ENCODE measurements at regions not wholly inside any gene's neighbourhood (a gene's known extent, or its start where the extent isn't known, plus 50 kb on each side); places are given as distances from the start of the nearest gene placed in this dataset.
"Not testable (repeated sequence)": the region's sequence is repeated elsewhere in the genome, so short reads cannot be mapped to it uniquely, and the experiment has no call there.

DNA sequence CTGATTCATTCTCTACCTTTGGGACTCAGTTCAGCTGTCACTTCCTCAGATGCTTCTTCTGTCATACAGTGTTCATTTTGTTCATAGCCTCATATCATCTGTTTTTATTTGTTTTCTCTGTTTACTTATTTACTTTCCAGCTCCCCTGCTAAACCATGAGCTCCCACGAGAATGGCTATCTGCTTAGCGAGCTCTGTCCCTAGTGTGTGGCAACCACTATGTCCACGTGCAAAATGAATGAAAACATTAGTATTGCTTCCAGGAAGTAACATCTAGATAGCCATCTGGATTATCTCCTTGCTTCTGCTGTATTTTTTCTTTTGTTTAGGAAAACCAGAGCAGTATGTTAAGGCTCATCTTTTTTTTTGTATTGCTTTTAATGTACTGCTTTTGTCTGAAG lies 417.0 kb upstream of the SLC35B3 start:
- no peak for DNase-seq (ENCODE audit: low spot score)

DNA sequence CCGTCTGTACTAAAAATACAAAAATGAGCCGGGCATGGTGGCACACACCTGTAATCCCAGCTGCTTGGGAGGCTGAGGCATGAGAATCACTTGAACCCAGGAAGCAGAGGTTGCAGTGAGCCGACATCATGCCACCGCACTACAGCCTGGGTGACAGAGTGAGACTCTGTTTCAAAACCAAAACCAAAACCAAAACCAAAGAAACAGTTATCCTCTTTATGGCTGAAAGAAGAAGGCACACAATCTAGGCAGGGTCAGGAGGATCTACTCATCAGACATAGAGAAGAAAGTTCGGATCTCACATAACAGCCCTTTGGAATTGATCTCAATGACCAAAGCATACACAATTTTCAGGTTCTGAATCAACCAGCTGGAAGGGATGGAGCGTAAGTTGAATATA lies 411.3 kb upstream of the SLC35B3 start:
- DNase-seq (ENCODE audit: low spot score) = not testable (repeated sequence)

DNA sequence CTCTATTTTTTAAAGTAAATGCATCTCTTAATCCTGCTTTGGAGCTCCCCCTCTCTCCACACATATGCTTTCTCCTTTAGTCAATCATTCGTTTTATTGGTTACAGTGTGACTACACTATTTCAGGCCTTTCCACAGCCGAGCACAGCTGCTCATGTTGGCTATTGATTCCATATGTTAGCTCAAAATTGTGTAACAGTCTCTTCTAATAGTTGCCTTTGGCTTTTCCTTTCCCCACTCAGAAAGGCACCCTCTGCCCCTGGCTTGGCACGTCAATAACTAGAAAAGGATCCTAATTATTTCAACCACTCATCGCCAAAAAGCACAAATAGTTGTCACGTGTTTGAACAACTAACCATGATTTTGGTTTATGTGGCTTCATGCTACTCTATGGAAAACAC lies 410.3 kb upstream of the SLC35B3 start:
- no peak for DNase-seq (ENCODE audit: low spot score)

DNA sequence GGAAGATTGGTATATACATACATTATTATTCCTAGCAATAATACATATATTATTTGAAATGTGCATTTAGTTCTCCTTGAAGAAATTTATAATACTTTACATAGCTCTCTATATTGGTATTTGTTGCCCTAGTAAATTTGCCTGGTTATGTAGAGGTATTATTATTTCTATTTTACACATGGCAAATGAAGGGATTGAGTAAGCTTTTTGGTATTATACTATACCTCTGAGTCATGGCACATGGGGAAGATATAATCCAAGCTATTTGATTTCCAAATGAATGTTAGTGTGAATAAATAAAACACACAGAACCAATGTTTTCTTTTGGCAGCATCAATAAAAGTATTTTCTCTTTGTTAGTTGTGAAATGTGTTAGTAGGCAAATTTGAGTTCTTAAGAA lies 409.6 kb upstream of the SLC35B3 start:
- no peak for DNase-seq (ENCODE audit: low spot score)

DNA sequence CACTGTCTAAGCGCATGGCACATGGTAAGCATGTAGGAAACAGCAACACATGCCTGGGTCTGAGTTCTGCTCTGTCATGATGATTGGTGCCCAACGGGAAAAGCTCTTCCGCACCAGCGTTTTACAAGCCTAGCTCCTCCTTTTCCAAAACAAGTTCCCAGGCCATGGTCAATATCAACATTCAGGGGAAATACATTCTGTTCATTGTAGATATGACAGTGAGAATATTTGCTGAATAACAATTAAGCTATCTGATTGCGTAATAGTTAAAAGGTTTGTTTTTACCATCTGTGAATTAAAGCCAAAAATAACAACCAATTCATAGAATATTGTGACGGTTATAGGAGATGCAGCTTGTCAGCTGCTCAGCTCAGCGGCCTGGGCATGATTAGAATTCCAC lies 404.3 kb upstream of the SLC35B3 start:
- no peak for DNase-seq (ENCODE audit: low spot score)

DNA sequence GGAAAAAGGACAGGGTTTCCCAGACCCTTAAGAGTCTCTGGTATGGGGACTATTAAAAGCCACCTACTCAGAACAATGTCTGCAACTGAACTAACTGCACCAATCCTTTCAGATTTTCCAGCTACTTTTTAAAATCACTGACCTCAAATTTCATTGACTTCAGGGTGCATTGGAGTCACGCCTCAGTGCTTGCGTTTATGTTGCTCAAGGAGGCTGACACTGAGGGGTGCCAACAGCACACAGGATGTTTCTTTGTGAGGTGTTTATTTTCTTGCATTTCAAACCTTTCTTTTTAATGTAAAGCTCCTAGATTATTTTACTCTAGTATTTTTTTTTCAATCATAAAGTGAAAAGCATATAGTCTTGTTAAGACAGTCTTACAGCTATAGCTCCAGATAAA lies 402.0 kb upstream of the SLC35B3 start:
- DNase-seq (ENCODE audit: low spot score) = no peak

DNA sequence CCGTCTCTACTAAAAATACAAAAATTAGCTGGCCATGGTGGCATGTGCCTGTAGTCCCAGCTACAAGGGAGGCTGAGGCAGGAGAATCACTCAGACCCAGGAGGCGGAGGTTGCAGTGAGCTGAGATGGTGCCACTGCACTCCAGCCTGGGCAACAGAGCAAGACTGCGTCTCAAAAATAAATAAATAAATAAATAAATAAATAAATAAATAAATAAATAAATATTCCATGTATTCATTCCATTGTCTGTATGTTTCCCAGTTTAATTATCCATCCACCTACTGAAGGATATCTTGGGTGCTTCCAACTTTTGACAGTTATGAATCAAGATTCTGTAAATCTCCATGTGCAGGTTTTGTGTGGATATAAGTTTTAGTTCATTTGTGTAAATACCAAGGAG lies 397.4 kb upstream of the SLC35B3 start:
- DNase-seq (ENCODE audit: low spot score) = not testable (repeated sequence)

DNA sequence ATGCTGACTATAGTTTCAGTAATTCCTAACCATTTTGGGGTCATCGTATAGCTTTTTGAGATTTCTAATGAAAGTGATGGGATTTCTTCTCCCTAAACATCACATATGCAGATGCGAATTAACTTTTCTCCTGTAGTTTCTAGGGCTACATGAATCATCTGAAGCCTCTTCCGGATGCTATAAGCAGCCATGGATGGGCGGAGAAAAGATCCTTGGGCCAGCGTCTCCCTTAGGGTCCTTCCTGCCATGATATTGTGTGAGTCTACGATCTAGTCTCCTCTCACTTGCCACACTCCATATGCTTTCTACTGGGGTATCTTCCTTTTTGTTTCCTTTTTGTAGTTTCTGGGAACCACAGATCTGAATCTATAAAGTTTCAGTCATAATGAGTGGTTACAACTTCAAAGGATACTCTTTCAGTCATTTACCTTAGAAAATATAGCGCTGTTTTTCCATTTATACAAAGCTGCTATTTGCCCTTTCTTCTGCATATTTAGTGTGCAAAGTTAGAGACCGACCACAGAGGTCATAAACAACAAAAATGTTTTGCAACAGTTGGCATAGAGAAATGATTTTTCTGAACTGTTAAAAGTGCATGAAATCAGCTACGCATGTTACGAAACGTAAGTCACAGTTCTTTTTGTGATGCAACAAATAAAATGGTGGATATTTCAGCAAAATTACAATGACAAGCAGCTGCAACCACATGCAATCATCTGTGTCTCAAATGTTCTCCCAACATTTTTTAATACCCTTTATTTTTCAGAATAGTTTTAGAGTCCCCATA lies 396.2 kb upstream of the SLC35B3 start:
- DNase-seq (ENCODE audit: low spot score) = no peak

DNA sequence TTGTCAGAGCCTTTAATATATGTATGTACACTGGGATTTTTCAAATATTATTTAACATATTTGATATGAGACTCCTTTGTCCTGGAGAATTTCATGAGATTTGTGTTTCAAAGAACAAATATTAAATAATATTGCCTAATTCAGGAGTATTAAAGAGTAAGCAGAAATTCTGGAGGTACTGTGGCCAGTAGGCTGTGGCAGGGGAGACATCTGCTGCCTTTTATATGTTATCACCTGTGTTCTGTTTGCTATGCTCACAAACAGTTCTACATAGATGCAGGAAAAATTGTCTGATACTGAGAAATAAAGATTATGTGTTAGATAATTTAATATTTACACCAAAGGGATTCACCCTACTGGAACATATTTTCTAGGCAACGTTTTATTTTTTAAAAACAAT lies 395.4 kb upstream of the SLC35B3 start:
- no peak for DNase-seq (ENCODE audit: low spot score)

DNA sequence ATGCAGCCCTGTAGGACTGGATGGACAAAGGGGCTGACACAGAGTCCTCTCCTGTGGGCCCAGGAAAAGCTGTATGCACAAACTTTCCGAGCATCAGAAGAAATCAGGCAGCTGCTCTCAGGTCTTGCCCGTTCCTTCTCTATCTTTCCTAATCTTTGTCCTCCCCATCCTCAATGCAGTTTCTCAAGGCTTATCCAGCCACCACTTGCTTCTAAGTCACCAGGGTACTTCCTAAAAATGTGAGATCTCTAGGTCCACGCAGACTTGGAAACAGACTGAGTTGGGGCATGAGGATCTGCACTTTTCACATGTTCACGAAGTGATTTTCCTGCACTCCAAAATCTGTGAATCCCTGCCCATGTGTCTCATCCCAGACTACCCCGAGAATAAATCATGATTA lies 394.5 kb upstream of the SLC35B3 start:
- no peak for DNase-seq (ENCODE audit: low spot score)

DNA sequence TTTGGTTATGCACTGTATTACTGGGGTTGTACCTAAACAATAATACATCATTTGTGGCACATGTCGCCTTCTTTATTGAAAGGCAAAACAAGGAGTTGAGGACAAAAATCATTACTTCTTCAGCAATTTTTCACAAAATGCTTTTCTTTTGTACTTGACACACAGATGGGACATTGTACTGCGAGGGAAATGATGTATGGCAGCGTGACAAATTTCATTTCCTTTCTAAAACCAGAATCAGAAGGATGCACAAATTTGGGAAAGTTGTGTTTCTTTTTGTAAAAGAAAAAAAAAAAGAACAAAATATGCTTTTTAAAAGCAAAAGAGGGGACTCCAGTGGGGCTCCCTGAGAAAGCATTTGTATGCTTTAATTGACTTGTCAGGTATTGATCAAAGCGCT lies 394.0 kb upstream of the SLC35B3 start:
- no peak for DNase-seq (ENCODE audit: low spot score)

DNA sequence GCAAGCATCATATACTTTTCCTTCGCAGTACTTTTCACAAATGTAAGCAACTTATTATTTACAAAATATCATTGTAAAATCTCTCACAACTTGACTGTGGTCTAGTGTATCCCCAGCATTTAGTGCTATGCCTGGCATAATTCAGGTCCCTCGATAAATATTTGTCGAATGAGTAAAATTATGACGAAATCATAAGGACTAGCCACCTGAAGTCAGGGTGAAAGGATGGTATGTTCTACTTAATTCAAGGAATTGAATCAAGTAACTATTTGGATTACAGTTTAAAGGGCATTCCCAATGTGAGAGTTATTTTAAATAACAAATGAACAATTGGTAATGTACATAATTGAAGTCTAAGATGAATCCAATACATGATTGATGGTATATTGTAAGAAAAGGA lies 393.0 kb upstream of the SLC35B3 start:
- no peak for DNase-seq (ENCODE audit: low spot score)

DNA sequence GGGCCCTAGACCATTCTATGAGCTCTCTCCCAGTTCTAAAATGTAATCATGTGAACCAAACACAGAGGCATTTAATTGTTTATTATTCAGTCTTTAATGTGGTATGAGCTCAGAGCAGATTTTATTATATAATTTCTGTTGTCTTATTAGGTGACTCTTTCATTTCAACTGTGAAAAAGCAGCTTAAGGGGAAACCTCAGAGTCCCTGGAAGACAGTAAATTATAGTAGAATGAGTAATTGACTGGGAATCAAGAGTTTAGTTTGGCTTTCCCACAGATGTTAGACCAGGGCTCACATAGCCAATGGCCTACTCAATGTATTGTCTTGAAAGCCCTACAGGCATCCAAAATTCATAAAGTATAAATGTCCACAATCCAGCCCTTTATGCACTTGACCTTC lies 390.4 kb upstream of the SLC35B3 start:
- DNase-seq (ENCODE audit: low spot score) = no peak

DNA sequence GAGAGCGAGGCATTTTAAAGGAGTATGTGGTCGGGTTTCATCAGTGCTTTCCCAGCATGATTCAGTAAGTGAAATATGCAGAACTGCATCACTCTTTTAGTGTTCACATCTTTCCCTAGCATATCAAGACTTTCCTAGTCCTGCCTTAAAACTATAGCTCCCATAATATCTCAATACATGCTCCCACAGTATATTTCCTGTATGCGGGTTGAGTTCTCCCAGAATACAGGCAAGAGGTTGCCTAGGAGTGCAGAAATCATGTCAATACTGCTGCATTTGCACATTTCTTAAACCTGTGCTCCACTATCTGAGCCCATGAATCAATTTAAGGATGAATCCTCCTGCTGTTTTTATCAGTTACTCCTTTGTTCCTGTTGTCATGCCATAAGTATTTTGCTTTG lies 386.6 kb upstream of the SLC35B3 start:
- DNase-seq (ENCODE audit: low spot score) = no peak

DNA sequence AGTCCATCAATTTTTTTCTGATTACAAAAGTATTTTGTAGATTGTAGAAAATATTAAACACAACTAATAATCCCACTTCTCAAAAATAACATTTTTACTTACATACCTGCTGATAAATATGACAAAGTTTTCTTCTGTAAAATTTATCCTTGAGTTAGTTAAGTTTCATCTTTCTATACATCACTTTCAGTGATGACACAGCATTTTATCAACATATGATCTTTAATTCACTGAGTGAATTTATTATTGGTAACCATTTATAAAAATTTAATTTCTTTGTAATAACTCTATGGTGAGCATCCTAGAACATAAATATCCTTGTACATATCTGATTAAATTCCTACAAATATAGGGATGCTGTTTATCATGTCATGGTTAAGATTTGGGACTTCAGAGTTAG lies 385.0 kb upstream of the SLC35B3 start:
- DNase-seq (ENCODE audit: low spot score) = no peak

DNA sequence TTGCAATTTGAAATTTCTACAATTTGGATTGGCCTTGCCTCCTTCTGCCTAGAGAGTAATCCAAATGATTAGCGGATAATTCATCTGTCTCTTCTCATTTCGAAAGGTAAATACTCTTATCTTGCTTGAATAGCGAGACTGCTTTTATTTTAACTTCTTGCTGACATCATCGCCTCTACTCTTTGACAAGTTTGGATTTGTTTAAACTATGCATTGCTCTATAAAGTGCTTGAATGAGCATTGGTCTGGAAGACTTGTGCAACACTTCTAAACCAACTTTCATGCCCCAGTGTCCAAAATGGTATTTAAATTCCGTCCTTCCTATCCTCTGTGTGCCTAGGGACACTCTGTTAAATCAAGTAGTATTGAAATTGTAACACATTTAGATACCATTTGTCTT lies 384.1 kb upstream of the SLC35B3 start:
- DNase-seq (ENCODE audit: low spot score) = no peak

DNA sequence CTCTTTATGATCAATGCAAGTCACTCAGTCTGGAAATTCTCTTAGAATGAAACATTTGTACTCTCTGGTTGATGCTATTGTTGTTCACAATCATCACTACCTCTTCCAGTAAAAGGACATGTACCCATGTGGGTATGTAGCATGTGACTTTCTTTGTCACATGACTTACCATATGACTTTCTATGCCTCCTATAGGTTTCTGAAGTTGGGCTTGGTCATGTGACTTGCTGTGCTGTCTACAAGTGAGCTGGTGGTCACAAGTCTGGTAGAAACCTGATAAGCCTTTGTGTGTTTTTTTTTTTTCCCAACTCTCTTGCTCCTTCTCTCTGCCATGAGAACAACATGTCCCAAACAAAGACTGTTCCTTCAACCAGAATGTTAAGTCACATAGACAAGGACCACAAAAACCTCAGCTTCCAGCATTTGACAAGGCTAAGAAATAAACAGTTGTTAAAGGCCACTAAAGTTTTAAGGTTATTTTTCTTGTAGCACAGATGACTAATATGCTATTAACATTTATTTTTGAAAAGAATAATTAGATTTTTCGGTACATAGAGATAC lies 379.2 kb upstream of the SLC35B3 start:
- no peak for DNase-seq (ENCODE audit: low spot score)

DNA sequence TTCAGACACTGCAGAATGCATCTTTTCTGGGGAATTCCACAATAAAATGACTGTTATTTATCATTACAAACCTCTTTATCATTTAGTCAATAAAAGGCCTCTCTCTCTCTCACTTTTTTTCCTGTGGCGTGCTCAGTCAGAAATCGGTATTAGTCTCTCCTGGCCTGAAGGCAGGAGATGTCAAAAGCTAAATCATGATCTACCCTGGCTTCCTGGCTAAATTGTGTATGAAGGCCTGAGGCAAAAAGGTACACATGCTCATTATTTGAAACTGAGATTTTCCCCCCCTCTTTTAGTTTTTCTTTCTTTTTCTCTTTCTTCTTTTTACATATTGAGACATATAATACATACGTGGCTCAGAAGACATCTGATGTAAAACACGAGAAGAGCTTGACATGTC lies 375.0 kb upstream of the SLC35B3 start:
- no peak for DNase-seq (ENCODE audit: low spot score)

DNA sequence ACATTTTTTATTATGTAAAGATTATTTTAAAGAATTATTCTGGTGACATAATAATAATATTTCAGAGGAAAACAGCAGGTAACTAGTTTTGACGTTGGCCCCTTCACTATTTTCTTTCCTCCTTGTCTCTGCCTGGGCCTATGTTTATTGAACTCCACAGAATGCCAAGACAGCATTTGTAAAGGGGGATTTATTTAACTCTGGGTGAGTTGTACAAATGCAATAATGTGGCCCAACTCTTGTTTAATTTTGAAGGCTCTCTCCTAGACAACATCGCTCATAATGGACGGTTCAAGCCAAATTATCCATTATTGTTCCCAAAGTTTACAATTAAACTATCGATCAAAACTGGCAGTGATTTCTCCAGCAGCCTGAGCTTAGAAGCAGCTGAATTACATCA lies 374.3 kb upstream of the SLC35B3 start:
- DNase-seq (ENCODE audit: low spot score) = no peak

DNA sequence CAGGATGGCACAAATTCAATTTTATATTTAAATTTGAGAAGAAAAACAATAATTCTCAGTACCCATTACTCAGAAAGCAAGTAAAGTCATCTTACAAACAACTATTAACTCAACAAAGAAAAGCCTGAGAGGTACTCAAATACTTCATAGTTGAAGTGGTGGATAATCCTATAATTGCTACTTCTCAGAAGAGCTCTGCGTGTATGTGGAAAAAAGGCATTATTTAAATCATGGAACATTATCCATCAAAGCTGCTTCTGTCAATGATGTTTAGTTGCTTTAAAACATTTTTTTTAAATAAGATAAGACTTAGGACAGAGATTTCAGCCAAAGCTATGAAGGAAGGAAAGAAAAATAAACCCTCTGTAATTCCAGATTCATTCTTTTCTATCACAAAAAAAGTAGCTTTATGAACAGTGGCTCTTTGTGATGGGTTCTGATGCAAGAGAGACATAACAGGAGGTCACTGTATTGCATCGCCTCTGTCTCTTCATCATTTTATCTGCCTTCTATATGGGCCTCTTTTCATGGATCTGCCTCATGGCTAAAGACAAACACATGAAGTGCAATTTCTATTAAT lies 367.9 kb upstream of the SLC35B3 start:
- no peak for DNase-seq (ENCODE audit: low spot score)

DNA sequence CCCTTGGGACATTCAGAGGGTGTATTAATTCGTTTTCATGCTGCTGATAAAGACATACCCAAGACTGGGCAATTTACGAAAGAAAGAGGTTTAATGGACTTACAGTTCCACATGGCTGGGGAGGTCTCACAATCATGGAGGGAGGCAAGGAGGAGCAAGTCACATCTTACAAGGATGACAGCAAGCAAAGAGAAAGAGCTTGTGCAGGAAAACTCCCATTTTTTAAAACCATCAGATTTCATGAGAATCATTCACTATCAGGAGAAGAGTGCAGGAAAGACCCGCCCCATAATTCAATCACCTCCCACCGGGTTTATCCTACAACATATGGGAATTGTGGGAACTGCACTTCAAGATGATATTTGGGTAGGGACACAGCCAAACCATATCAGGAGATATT lies 367.1 kb upstream of the SLC35B3 start:
- DNase-seq (ENCODE audit: low spot score) = not testable (repeated sequence)

DNA sequence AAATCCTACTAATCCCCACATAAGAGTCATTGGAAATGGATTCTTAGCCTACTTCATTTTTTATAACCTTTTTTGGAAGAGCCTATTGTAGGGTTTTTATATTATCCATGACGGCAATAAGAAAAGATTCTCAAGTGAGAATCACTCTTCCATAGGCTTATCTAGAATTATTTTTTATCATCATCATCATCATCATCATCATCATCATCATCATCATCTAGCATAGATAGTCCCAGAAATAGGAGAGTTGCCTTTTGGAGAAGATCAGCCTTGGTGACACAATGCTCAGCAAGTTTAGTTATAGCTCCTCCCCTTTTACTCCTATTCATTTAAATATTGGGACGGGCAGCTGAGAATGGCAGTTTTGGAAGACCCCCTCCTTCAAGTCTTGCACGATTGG lies 359.1 kb upstream of the SLC35B3 start:
- no peak for DNase-seq (ENCODE audit: low spot score)

DNA sequence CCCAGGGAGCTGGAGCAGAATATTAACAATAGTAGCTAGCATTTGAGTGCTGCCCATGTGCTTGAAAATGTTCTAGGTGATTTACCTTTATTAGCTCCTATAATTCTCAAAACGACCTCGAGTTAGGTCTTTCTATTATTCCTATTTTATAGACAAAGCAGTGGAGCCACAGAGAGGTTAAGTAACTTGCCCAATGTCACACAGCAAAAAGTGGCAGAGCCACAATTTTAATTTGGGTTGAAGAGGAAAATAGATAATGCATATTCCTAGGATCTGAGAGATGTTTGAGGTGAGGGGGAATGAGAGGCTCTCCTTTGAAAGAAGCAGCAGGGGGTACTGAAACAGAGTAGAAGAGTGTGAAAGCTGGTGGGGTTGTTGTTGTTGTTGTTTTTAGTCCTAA lies 354.5 kb upstream of the SLC35B3 start:
- no peak for DNase-seq (ENCODE audit: low spot score)
